ENCODE measurements at regions not wholly inside any gene's neighbourhood (a gene's known extent, or its start where the extent isn't known, plus 50 kb on each side); places are given as distances from the start of the nearest gene placed in this dataset.

DNA sequence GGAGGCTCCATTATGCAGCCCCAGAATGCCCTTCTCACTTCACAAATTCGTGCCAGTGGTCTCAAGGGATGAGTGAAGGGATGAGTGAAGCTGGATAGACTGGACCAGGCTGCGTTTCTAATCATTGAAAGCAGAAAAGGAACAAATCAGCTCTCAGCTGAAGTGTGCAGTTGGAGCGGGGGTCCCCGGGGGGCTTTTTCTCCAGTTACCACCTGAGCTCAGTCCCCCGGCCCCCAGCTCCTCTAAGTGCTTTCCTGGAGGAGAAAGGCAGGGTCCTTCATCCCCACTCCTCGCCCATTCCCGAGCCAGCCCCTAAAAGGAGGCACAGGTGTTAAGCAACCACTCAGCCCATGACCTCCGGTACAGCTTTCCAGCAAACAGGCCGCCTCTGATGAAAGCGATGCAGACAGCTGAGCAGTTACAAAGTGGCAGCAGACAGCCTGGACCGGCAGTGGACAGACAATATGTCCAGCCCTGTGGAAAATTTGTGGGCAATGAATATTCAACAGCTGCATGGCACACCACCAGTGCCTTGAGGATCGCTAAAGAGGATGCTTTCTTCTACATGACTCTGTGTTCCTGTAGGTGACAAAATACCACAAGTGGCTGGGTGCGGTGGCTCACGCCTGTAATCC is 110.7 kb upstream of the UBL3 start:
- no peak for TF ChIP-seq POLR2A (IDR thresholded peaks at IDR 0.05)
- TF ChIP-seq, protein P1, sequence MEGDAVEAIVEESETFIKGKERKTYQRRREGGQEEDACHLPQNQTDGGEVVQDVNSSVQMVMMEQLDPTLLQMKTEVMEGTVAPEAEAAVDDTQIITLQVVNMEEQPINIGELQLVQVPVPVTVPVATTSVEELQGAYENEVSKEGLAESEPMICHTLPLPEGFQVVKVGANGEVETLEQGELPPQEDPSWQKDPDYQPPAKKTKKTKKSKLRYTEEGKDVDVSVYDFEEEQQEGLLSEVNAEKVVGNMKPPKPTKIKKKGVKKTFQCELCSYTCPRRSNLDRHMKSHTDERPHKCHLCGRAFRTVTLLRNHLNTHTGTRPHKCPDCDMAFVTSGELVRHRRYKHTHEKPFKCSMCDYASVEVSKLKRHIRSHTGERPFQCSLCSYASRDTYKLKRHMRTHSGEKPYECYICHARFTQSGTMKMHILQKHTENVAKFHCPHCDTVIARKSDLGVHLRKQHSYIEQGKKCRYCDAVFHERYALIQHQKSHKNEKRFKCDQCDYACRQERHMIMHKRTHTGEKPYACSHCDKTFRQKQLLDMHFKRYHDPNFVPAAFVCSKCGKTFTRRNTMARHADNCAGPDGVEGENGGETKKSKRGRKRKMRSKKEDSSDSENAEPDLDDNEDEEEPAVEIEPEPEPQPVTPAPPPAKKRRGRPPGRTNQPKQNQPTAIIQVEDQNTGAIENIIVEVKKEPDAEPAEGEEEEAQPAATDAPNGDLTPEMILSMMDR (IDR thresholded peaks at IDR 0.05): no peak
